Activated T-cell treated with anti-CD3 and anti-CD28 coated beads, Interleukin-2, amount 50 U/mL, for 24 hours (primary cell): ENCODE measurements at regions not wholly inside any gene's neighbourhood (a gene's known extent, or its start where the extent isn't known, plus 50 kb on each side); places are given as distances from the start of the nearest gene placed in this dataset.

ENCODE experiments used
- DNase-seq: peaks from one replicate; pipeline ENCODE4 v3.0.0-alpha.2; 2020
- H3K27ac Mint-ChIP-seq: 2 replicates; pipeline ENCODE4 v1.8.0; 2020; ENCODE audit warnings: mild to moderate bottlenecking, mixed read lengths
- H3K27me3 Mint-ChIP-seq: 2 replicates; pipeline ENCODE4 v1.8.0; 2020; ENCODE audit warnings: mixed read lengths
- H3K36me3 Mint-ChIP-seq: 2 replicates; pipeline ENCODE4 v1.8.0; 2020; ENCODE audit warnings: low read depth, mixed read lengths
- H3K4me1 Mint-ChIP-seq: 2 replicates; pipeline ENCODE4 v1.8.0; 2020; ENCODE audit warnings: low read depth, mixed read lengths
- H3K4me3 Mint-ChIP-seq: 2 replicates; pipeline ENCODE4 v1.8.0; 2020; ENCODE audit warnings: mild to moderate bottlenecking, moderate library complexity, mixed read lengths
- H3K9me3 Mint-ChIP-seq: 2 replicates; pipeline ENCODE4 v1.8.0; 2020; ENCODE audit warnings: mixed read lengths

DNA sequence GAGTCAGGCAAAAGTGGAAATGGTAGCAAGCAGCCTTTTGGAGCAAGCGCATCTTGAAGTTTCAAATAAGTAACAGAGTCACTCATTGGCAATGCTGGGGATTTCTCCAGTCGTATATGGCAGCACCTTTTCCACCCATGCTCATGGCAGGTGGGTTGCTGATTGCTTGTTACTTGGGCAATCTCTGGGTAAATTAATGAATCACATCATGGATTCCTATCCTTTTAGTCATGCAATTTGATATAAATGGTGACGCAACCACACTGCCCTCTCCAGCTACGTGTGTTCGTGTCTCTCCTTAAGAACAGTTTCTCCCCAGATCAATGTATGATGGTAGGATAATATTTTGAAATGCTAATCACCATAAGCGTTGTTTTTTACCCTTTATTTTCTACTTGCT lies 339.9 kb upstream of the KCNH8 start:
- H3K27me3 Mint-ChIP-seq: no peaks in the 10 kb centered on the region
- no peak for DNase-seq
- peak overlapping the region; percentile 45 for H3K27ac Mint-ChIP-seq
- H3K9me3 Mint-ChIP-seq: no peaks in the 10 kb centered on the region
- peaks cover 38% of the 10 kb centered on the region for H3K4me1 Mint-ChIP-seq
- no peak overlapping the region for H3K4me3 Mint-ChIP-seq
- H3K36me3 Mint-ChIP-seq: no peaks in the 10 kb centered on the region

DNA sequence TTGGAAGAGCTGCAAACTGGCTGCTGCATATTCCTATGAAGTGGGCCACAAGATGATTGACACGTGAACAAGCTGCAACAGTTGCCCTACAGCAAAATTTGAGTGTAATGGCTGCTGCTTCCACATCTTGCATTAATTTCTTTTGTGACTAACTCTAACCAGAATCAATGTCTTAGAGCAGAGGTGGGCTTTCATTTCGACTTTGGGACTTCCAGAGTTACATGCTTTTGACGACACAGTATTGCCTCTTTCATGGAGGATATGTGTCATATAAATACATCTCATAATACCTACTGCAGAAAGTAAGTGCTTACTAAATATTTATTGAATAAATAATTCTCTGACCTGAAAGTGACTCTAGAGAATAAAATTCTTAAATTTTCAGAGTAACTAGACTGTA lies 340.7 kb upstream of the KCNH8 start:
- H3K27ac Mint-ChIP-seq: peak overlapping the region; percentile 71
- peaks cover 38% of the 10 kb centered on the region for H3K4me1 Mint-ChIP-seq
- no peaks in the 10 kb centered on the region for H3K27me3 Mint-ChIP-seq
- no peak for DNase-seq
- no peaks in the 10 kb centered on the region for H3K9me3 Mint-ChIP-seq
- H3K36me3 Mint-ChIP-seq: no peaks in the 10 kb centered on the region
- H3K4me3 Mint-ChIP-seq: no peak overlapping the region

DNA sequence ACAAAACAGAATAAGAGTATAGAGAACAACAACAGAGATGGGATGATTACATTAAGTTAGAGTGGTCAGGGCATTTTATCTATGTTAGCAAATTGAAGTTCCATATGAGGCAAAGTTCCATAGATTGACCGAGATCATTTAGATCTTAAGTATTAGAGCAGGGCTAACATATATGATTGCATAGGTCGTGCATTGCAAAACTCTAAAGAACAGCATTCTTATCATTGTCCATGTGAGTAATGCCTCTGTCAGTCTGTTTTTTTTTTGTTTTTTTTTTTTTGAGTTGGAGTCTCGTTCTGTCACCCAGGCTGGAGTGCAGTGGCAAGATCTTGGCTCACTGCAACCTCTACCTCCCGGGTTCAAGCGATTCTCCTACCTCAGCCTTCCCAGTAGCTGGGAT lies 341.7 kb upstream of the KCNH8 start:
- Mint-ChIP-seq H3K36me3 (no peaks in the 10 kb centered on the region), H3K9me3 (no peaks in the 10 kb centered on the region), H3K27me3 (no peaks in the 10 kb centered on the region), H3K4me3 (no peak overlapping the region), H3K27ac (no peak overlapping the region), H3K4me1 (peaks cover 38% of the 10 kb centered on the region)
- no peak for DNase-seq

DNA sequence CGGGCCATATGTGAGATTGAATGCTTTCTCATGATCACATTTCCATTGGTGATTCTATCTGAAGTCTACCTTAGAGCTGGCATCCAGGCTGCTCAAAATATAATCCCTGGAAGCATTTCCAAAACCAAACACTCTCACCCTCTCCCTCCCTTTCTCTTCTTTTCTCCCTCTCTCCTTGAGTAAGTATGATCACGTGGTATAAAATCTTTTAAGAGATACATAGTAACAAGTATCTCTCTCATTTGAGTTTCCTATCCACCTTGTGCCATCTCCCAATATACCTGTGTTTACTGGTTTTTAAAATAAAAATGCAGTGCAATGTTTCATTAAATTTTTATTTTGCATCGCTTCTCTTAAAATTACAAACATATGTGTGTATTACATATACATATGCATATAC lies 350.9 kb upstream of the KCNH8 start:
- no peaks in the 10 kb centered on the region for H3K9me3 Mint-ChIP-seq
- no peak overlapping the region for H3K27ac Mint-ChIP-seq
- no peaks in the 10 kb centered on the region for H3K36me3 Mint-ChIP-seq
- H3K4me1 Mint-ChIP-seq: no peaks in the 10 kb centered on the region
- DNase-seq: no peak
- H3K4me3 Mint-ChIP-seq: no peak overlapping the region
- no peaks in the 10 kb centered on the region for H3K27me3 Mint-ChIP-seq

DNA sequence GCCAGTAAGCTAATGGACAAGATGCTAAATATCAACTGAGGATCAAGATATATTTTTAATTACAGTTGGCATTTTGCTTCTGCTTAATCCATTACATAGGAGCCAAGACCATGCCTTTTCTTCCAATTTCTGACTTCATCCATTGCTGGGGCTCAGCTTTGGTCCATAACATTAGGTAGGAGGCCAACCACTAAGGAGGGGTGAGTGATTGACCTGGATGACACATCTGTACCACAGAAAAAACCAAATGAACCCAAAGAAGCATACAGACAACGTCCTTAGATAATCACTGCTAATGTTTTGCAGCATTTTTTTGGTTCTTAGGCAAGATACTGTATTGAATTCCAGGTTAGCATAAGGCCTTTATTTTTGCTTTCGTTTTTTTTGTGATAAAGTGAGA lies 353.2 kb upstream of the KCNH8 start:
- H3K4me1 Mint-ChIP-seq: peaks cover 1% of the 10 kb centered on the region
- no peaks in the 10 kb centered on the region for H3K27me3 Mint-ChIP-seq
- no peaks in the 10 kb centered on the region for H3K9me3 Mint-ChIP-seq
- DNase-seq: no peak
- H3K36me3 Mint-ChIP-seq: no peaks in the 10 kb centered on the region
- H3K4me3 Mint-ChIP-seq: no peak overlapping the region
- H3K27ac Mint-ChIP-seq: no peak overlapping the region

DNA sequence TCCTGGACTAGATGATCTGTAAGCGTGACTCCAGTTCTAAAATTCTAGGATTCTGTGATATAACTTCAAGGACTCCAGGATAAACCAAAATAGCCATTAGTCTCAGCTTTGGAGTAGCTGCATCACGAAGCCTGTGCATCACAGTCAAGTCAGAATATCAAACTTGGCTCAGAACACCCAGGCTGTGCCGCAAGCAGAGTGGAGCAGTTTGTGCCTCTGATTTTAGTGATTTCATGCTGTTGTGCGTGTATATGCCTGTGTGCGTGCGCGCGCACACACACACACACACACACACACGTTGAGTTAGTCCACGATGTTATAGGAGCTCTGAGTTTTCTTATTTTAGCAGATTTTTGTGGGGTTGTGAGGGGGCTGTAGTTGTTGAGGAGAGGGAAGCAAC lies 356.6 kb upstream of the KCNH8 start:
- no peak overlapping the region for H3K27ac Mint-ChIP-seq
- H3K4me3 Mint-ChIP-seq: no peak overlapping the region
- no peak for DNase-seq
- no peaks in the 10 kb centered on the region for H3K27me3 Mint-ChIP-seq
- H3K4me1 Mint-ChIP-seq: peaks cover 5% of the 10 kb centered on the region
- no peaks in the 10 kb centered on the region for H3K9me3 Mint-ChIP-seq
- H3K36me3 Mint-ChIP-seq: no peaks in the 10 kb centered on the region

DNA sequence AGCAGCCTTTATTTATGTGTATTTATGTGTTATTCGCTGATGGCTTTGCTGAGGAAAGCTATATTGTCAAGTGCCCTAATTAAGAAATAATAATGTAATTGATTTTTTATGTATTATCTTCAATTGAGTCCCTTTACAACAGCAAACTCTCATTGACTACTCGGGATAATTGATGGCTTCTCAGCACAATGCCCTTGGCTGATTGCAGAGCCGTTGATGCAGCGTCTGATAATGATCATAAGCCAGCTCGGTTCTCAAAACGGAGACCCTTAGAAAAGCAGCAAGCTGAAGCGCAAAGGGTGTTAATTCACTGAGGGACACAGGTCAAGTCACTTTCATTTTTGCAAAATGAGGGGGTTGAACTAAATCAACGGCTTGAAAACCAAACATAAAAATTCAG lies 357.1 kb upstream of the KCNH8 start:
- H3K9me3 Mint-ChIP-seq: no peaks in the 10 kb centered on the region
- peaks cover 5% of the 10 kb centered on the region for H3K4me1 Mint-ChIP-seq
- no peak overlapping the region for H3K27ac Mint-ChIP-seq
- no peaks in the 10 kb centered on the region for H3K36me3 Mint-ChIP-seq
- no peak for DNase-seq
- no peaks in the 10 kb centered on the region for H3K27me3 Mint-ChIP-seq
- no peak overlapping the region for H3K4me3 Mint-ChIP-seq

DNA sequence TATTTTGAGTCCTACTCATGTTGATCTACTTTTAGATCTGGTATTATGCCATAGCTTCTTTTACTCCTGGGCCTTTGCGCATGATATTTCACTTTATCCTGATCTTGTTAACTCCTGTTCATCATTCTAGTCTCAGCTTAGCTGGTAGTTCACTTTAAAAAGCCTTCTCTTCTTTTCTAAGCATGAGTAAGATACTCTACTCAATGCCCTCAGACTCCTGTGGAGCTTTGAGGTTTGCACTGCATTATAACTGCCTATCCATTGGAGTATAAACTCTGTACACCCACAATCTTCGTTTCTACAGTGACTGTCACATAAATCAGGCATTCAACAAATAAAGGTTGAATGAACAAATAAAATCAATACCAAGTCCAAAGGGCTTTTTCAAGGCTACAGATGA lies 357.9 kb upstream of the KCNH8 start:
- H3K27ac Mint-ChIP-seq: no peak overlapping the region
- peaks cover 5% of the 10 kb centered on the region for H3K4me1 Mint-ChIP-seq
- no peak overlapping the region for H3K4me3 Mint-ChIP-seq
- no peaks in the 10 kb centered on the region for H3K9me3 Mint-ChIP-seq
- no peak for DNase-seq
- no peaks in the 10 kb centered on the region for H3K36me3 Mint-ChIP-seq
- no peaks in the 10 kb centered on the region for H3K27me3 Mint-ChIP-seq

DNA sequence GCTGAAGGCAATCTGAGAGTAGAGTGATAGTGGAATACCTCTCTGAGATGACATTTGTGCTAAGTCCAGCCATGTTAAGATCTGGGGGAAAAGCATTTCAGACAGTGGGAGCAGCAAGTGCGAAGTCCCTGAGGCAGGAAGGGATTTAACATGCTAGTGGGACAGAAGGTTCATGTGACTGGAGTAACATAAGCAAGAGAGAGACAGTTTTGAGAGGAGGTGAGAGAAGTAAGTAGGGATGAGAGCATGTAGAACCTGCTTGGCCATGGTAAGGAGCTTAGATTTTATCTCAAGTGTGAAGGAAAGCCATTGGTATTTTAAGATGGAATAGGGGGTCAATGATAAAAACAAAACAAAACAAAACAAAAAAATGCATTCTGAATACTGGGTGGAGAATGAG lies 358.6 kb upstream of the KCNH8 start:
- no peaks in the 10 kb centered on the region for H3K36me3 Mint-ChIP-seq

DNA sequence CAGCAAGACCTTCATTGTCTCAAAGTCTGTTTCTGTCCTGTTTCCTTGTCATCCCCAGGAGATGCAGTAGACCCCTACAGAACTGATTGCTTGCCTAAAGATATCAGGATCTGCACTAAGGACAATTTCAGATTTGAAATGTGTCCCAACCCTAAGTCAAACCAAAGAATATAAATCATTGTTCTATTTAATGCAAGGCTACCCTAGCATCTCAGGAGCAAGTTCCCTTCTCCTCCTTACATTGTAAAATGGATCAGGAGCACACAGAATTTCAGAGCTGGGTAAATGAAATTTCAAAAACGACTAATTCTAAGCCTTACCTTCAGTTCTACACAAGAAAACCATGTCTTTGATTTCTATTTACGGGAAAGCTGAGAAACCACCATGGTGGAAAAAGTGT lies 360.9 kb upstream of the KCNH8 start:
- no peaks in the 10 kb centered on the region for H3K36me3 Mint-ChIP-seq
- no peaks in the 10 kb centered on the region for H3K27me3 Mint-ChIP-seq
- no peak overlapping the region for H3K4me3 Mint-ChIP-seq
- H3K27ac Mint-ChIP-seq: no peak overlapping the region
- DNase-seq: no peak
- H3K9me3 Mint-ChIP-seq: no peaks in the 10 kb centered on the region
- peaks cover 10% of the 10 kb centered on the region for H3K4me1 Mint-ChIP-seq

More for the DNA sequence above, 358.6 kb upstream of the KCNH8 start:
- Mint-ChIP-seq H3K27ac (no peak overlapping the region), H3K4me3 (no peak overlapping the region), H3K27me3 (no peaks in the 10 kb centered on the region), H3K9me3 (no peaks in the 10 kb centered on the region), H3K4me1 (peaks cover 5% of the 10 kb centered on the region)
- no peak for DNase-seq

DNA sequence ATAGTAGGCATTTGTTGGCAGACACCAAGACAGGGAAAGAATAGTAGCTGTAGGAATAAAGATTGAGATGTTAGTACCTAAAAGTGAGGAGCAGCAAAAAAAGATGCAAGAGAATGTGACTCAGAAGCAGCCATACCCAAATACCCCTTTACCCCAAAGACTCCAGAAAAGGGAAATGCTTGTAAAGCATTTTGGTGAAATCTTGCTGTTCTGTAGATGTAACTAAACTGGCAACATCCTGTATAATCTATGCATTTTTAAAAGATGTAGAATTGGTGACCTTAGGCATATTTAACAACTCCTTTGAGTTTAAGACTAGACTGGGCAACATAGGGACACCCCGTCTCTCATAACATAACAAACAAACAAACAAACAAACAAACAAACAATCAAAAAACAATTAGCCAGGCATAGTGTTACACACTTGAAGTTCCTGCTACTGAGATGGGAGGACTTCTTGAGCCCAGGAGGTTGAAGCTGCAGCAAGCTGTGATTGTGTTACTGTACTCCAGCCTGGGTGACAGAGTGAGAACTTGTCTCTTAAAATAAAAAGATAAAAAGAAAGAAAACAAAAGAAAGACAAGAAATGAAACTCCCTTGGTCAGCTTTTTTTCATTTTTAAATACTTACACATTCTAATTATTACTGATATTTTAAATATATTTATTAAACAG lies 361.5 kb upstream of the KCNH8 start:
- no peak for DNase-seq
- H3K4me3 Mint-ChIP-seq: no peak overlapping the region
- H3K27ac Mint-ChIP-seq: no peak overlapping the region
- H3K27me3 Mint-ChIP-seq: no peaks in the 10 kb centered on the region
- no peaks in the 10 kb centered on the region for H3K9me3 Mint-ChIP-seq
- peaks cover 14% of the 10 kb centered on the region for H3K4me1 Mint-ChIP-seq
- H3K36me3 Mint-ChIP-seq: no peaks in the 10 kb centered on the region

DNA sequence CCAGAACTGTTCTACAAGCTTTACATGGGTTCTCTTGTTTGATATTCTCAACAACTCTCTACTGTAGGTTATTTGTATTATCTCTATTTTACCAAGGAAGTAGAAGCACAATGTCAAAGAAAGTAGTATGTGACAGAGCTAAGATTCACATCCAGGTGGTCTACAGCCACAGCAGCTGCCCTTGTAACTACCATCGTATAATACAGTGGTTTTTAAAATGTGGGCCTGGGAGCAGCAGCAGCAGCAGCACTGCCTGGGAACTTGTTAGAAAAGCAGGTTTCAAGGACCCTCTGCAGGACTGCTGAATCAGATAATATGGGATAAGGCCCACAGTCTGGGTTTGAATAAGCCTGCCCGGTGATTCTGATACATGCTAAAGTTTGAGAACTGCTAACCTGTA lies 357.1 kb upstream of the SATB1 start:
- Mint-ChIP-seq H3K27me3 (no peaks in the 10 kb centered on the region), H3K4me1 (peaks cover 40% of the 10 kb centered on the region), H3K9me3 (no peaks in the 10 kb centered on the region), H3K4me3 (no peak overlapping the region), H3K36me3 (no peaks in the 10 kb centered on the region), H3K27ac (no peak overlapping the region)
- no peak for DNase-seq

DNA sequence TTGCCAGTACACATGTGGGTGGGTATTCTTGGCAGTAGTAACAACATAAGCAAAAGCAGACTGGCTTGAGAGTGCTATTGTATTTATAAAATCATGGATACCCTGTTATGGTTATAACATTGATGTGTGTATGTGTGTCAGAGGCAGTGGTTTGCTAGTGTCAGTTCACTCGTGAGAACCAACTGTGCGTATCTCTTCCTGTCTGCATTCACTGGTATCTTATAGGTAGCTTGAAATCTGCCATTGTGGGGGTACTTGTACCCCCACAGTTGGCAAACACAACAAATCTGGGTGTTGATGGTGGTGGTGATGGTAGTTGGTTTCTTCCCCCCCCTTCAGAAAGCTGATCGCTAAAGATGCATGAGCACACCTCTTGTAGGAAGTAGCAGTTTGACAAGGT lies 355.8 kb upstream of the SATB1 start:
- Mint-ChIP-seq H3K27ac (peak overlapping the region; percentile 80), H3K9me3 (no peaks in the 10 kb centered on the region), H3K36me3 (no peaks in the 10 kb centered on the region), H3K4me1 (peaks cover 38% of the 10 kb centered on the region), H3K4me3 (peak overlapping the region; percentile 65), H3K27me3 (no peaks in the 10 kb centered on the region)
- no peak for DNase-seq

DNA sequence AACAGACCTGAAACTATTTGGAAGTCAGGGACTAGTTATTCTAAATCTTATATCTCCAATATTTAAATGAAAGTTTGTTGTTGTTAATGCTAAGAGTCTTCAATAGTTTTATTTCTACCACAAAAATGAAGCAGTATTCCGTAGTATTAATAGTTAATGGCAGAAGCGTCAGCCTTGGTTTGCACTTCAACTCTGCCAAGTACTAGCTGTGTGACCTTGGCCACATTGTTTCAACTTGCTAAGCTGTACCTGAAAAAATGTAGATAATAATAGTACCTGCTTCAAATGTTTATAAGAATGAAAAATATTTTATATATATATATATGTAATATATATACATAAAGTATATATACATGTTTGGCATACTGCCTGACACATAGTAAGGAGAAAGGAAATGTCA lies 354.6 kb upstream of the SATB1 start:
- H3K4me3 Mint-ChIP-seq: no peak overlapping the region
- no peaks in the 10 kb centered on the region for H3K36me3 Mint-ChIP-seq
- no peaks in the 10 kb centered on the region for H3K9me3 Mint-ChIP-seq
- H3K27ac Mint-ChIP-seq: no peak overlapping the region
- no peaks in the 10 kb centered on the region for H3K27me3 Mint-ChIP-seq
- peaks cover 44% of the 10 kb centered on the region for H3K4me1 Mint-ChIP-seq
- no peak for DNase-seq

DNA sequence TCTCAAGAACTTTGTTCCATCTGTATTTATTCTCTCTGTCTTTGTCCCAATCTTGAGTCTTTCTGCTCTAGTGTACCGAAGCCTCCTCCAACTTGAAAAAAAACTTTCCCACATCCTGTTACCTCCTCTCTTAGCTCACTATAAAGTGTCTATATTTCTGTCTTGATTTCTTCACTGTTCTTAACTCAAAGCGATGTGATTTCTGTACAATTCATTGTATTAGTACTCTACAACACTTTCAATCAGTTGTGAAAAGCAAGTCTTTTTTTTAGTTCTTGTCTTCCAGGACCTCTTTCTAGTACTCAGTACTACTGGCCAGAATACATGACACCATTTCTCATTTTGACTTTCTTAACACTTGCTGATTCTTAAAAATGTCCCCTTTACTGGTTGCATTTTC lies 353.5 kb upstream of the SATB1 start:
- no peaks in the 10 kb centered on the region for H3K27me3 Mint-ChIP-seq
- peaks cover 50% of the 10 kb centered on the region for H3K4me1 Mint-ChIP-seq
- peak overlapping the region; percentile 1 for H3K4me3 Mint-ChIP-seq
- H3K9me3 Mint-ChIP-seq: no peaks in the 10 kb centered on the region
- no peaks in the 10 kb centered on the region for H3K36me3 Mint-ChIP-seq
- H3K27ac Mint-ChIP-seq: peak overlapping the region; percentile 23
- DNase-seq: no peak

DNA sequence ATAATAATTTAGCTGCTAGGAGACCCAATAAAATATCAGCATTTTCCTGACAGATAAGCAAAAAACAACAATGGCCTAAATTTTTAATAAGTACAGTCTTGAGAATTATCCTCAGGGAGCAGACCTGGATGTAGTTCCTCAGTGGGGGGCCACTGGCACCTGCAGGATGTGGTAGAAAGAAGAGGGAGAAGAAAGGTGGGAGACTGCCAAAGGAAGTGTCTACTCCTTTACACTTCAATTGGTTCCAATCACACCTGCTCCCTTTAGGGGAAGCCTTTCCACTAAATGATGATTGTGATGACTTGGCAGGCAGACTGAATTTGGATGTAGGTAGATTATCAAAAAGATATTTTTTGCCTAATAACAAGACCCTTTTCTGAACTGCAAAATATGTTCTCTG lies 353.0 kb upstream of the SATB1 start:
- DNase-seq: no peak
- no peaks in the 10 kb centered on the region for H3K36me3 Mint-ChIP-seq
- H3K4me1 Mint-ChIP-seq: peaks cover 51% of the 10 kb centered on the region
- no peaks in the 10 kb centered on the region for H3K9me3 Mint-ChIP-seq
- H3K4me3 Mint-ChIP-seq: no peak overlapping the region
- no peaks in the 10 kb centered on the region for H3K27me3 Mint-ChIP-seq
- no peak overlapping the region for H3K27ac Mint-ChIP-seq
